DOHH2 (cell line): ENCODE measurements at regions not wholly inside any gene's neighbourhood (a gene's known extent, or its start where the extent isn't known, plus 50 kb on each side); places are given as distances from the start of the nearest gene placed in this dataset.

Experiments used
- H3F3A ChIP-seq: fragments of 200-600 bp; sonication (generic), shearing (Covaris generic); 2 replicates; pipeline ENCODE4 v1.6.0; 2016; ENCODE audit warnings: antibody characterized with exemption, mild to moderate bottlenecking; ENCODE audit not compliant: control insufficient read depth, insufficient read depth
- H3K27ac ChIP-seq: fragments of 200-600 bp; sonication (generic); 2 replicates; pipeline ENCODE4 v1.5.1; 2014; ENCODE audit warnings: low read depth, mild to moderate bottlenecking, low read length, moderate library complexity
- H3K27me3 ChIP-seq: fragments of 200-600 bp; sonication (generic); 2 replicates; pipeline ENCODE4 v1.6.1; 2014; ENCODE audit warnings: mild to moderate bottlenecking, low read length, mixed read lengths; ENCODE audit not compliant: control insufficient read depth
- H3K36me3 ChIP-seq: fragments of 200-600 bp; sonication (generic); 2 replicates; pipeline ENCODE4 v1.6.1; 2014; ENCODE audit warnings: mild to moderate bottlenecking, low read length, moderate library complexity, mixed read lengths; ENCODE audit not compliant: control insufficient read depth
- H3K4me1 ChIP-seq: fragments of 200-600 bp; sonication (generic); 2 replicates; pipeline ENCODE4 v1.6.1; 2014; ENCODE audit warnings: mild to moderate bottlenecking, low read length, mixed read lengths; ENCODE audit not compliant: control insufficient read depth
- H3K4me2 ChIP-seq: fragments of 200-600 bp; sonication (generic); 2 replicates; pipeline ENCODE4 v1.6.0; 2014; ENCODE audit warnings: mild to moderate bottlenecking, low read length, moderate library complexity
- H3K4me3 ChIP-seq: fragments of 200-600 bp; sonication (generic); 2 replicates; pipeline ENCODE4 v1.5.1; 2014; ENCODE audit warnings: mild to moderate bottlenecking, low read length, mixed read lengths
- H3K79me2 ChIP-seq: fragments of 200-600 bp; sonication (generic); 2 replicates; pipeline ENCODE4 v1.6.1; 2014; ENCODE audit warnings: mild to moderate bottlenecking, low read length, mixed read lengths; ENCODE audit not compliant: control insufficient read depth
- H3K9me2 ChIP-seq: fragments of 200-600 bp; sonication (generic); replicated peaks from 2 replicates; pipeline ENCODE4 v1.6.1; 2014; ENCODE audit warnings: mild to moderate bottlenecking, low read length, mixed read lengths; ENCODE audit not compliant: control insufficient read depth
- H3K9me3 ChIP-seq: fragments of 200-600 bp; sonication (generic); 2 replicates; pipeline ENCODE4 v1.6.1; 2014; ENCODE audit warnings: antibody characterized with exemption, low read length, mixed read lengths; ENCODE audit not compliant: control insufficient read depth, insufficient read depth
- H4K20me1 ChIP-seq: fragments of 200-600 bp; sonication (generic); 2 replicates; pipeline ENCODE4 v1.6.0; 2014; ENCODE audit warnings: low read depth, mild to moderate bottlenecking, antibody characterized with exemption, low read length, moderate library complexity; ENCODE audit not compliant: control insufficient read depth, insufficient read depth
- EZH2phosphoT487 ChIP-seq: fragments of 200-600 bp; sonication (generic); IDR thresholded peaks from 2 replicates; pipeline ENCODE4 v1.6.1; 2017; ENCODE audit warnings: borderline replicate concordance, mild to moderate bottlenecking, antibody characterized with exemption, low read length, moderate library complexity, mixed read lengths
- TF ChIP-seq, protein P1 (sequence below): fragments of 200-600 bp; sonication (generic); IDR thresholded peaks from one replicate; pipeline ENCODE4 v1.5.1; 2014; ENCODE audit warnings: antibody characterized with exemption, mild to moderate bottlenecking, low read depth, low read length; ENCODE audit not compliant: poor library complexity, severe bottlenecking

DNA sequence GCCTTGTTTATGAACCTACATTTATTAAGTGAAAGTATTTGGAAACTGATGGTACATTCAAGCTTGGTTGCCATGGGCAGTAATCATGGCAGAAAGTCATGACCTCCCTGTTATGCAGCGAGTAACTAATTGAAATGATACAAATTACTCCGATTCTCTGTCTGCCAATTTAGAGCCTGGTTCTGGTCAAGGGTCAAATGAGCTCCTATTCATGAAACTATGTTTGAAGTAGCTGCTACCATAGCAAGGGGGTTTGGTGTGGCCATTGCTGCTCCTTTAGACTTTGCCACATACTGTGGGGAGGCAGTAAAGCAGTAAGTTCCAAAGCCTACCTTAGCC is 187.2 kb upstream of the FOXD3 start:
- Histone ChIP-seq H3F3A (no peaks in the 10 kb centered on the region), H4K20me1 (no peaks in the 10 kb centered on the region), H3K79me2 (no peaks in the 10 kb centered on the region), H3K4me3 (no peak overlapping the region), H3K27me3 (peaks cover 4% of the 10 kb centered on the region), H3K4me2 (no peak overlapping the region), H3K27ac (no peak overlapping the region), H3K9me2 (no peaks in the 10 kb centered on the region), H3K9me3 (no peaks in the 10 kb centered on the region), H3K36me3 (no peaks in the 10 kb centered on the region), H3K4me1 (no peaks in the 10 kb centered on the region)
- TF ChIP-seq EZH2phosphoT487 = no peak
- TF ChIP-seq, protein P1, sequence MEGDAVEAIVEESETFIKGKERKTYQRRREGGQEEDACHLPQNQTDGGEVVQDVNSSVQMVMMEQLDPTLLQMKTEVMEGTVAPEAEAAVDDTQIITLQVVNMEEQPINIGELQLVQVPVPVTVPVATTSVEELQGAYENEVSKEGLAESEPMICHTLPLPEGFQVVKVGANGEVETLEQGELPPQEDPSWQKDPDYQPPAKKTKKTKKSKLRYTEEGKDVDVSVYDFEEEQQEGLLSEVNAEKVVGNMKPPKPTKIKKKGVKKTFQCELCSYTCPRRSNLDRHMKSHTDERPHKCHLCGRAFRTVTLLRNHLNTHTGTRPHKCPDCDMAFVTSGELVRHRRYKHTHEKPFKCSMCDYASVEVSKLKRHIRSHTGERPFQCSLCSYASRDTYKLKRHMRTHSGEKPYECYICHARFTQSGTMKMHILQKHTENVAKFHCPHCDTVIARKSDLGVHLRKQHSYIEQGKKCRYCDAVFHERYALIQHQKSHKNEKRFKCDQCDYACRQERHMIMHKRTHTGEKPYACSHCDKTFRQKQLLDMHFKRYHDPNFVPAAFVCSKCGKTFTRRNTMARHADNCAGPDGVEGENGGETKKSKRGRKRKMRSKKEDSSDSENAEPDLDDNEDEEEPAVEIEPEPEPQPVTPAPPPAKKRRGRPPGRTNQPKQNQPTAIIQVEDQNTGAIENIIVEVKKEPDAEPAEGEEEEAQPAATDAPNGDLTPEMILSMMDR = no peak

DNA sequence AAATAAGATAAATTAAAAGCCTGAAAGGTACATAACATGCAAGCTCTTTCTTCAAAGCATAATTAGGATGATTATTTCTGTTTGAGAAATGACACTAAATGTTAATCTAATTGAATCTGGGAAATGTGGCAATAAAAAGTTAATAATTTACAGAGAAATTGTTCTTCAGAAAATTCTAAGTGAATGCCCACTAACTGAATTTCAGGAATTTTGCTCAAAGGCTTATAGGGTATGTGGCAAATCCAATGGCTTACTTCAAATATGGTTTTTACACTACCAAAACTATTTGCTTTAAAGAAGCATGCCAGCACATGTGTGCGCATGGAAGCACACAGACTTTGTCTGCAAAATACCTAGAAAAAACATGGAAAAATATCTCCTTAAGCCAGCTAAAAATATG is 186.6 kb upstream of the FOXD3 start:
- Histone ChIP-seq H3K9me2 (no peaks in the 10 kb centered on the region), H3K27me3 (peaks cover 7% of the 10 kb centered on the region), H3K36me3 (no peaks in the 10 kb centered on the region), H4K20me1 (no peaks in the 10 kb centered on the region), H3K4me2 (no peak overlapping the region), H3K4me3 (no peak overlapping the region), H3F3A (no peaks in the 10 kb centered on the region), H3K9me3 (no peaks in the 10 kb centered on the region), H3K79me2 (no peaks in the 10 kb centered on the region), H3K4me1 (no peaks in the 10 kb centered on the region), H3K27ac (no peak overlapping the region)
- TF ChIP-seq EZH2phosphoT487 = no peak
- TF ChIP-seq, protein P1 = no peak

DNA sequence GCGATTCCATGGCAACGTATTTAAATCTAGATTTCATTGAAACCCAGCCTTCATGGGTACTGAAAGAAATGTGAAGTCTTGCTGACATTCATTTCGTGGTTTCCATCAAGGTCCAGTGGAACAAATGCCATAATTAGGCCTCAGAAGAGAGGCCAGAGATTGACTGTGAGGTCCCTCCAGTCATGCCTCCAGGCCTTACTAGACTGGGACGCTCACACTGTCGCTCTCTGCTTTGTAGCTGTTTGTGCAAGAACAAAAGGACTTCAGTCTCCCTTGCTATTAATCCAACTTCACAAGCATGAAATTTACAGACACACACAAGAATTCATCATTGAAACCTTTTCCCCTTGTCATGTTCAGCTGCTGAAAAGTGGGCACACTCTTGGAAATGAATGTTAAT is 180.4 kb upstream of the FOXD3 start:
- Histone ChIP-seq H3K27me3 (peaks cover 10% of the 10 kb centered on the region; the same call in 1 of the 2 replicates), H3F3A (no peaks in the 10 kb centered on the region), H3K4me3 (no peak overlapping the region), H4K20me1 (no peaks in the 10 kb centered on the region), H3K4me1 (no peaks in the 10 kb centered on the region), H3K4me2 (no peak overlapping the region), H3K79me2 (no peaks in the 10 kb centered on the region), H3K9me2 (no peaks in the 10 kb centered on the region), H3K27ac (no peak overlapping the region), H3K9me3 (no peaks in the 10 kb centered on the region), H3K36me3 (no peaks in the 10 kb centered on the region)
- TF ChIP-seq, protein P1 = no peak
- TF ChIP-seq EZH2phosphoT487 = no peak

DNA sequence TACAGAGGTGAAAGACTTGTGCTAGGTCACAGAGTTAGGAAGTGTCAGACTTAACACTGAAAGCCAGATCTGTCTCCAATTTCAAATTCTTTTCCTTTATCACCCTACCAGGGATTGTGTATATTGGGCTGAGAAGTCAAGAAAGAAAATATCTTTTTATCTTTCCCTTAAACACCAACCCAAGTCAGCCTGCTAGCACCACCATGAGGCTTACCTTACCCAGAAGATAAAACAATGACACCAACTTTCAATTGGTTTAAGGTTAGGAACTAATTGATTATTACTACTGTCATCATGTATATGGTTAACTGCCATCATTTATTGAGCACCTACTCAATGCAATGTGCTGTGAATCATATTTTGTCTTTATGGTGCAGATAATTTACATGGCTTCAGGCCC is 178.9 kb upstream of the FOXD3 start:
- Histone ChIP-seq H4K20me1 (no peaks in the 10 kb centered on the region), H3K4me1 (no peaks in the 10 kb centered on the region), H3K4me2 (no peak overlapping the region), H3K27ac (no peak overlapping the region), H3K27me3 (peaks cover 10% of the 10 kb centered on the region; the same call in 1 of the 2 replicates), H3K4me3 (no peak overlapping the region), H3K9me3 (no peaks in the 10 kb centered on the region), H3K36me3 (no peaks in the 10 kb centered on the region), H3F3A (no peaks in the 10 kb centered on the region), H3K9me2 (no peaks in the 10 kb centered on the region), H3K79me2 (no peaks in the 10 kb centered on the region)
- TF ChIP-seq, protein P1 = no peak
- no peak for TF ChIP-seq EZH2phosphoT487
